SK-N-SH treated with all-trans-retinoic acid at 6 μM for 48 hours (cell line): ENCODE measurements at regions not wholly inside any gene's neighbourhood (a gene's known extent, or its start where the extent isn't known, plus 50 kb on each side); places are given as distances from the start of the nearest gene placed in this dataset.

Source experiments
- BACH2 ChIP-seq: fragments of 250-450 bp; sonication (Bioruptor Pico); IDR thresholded peaks from 2 replicates; pipeline ENCODE4 v1.9.0; 2021; ENCODE audit warnings: mild to moderate bottlenecking, borderline replicate concordance
- CREB5 ChIP-seq: fragments of 250-450 bp; sonication (Bioruptor Pico); IDR thresholded peaks from 2 replicates; pipeline ENCODE4 v1.5.1; 2020; ENCODE audit warnings: low read depth, mild to moderate bottlenecking, moderate library complexity
- OSR1 ChIP-seq: fragments of 250-450 bp; sonication (Bioruptor Pico); IDR thresholded peaks from 2 replicates; pipeline ENCODE4 v1.8.0; 2022; ENCODE audit warnings: moderate library complexity, mild to moderate bottlenecking, inconsistent platforms
- PPARA ChIP-seq: fragments of 250-450 bp; sonication (Bioruptor Pico); IDR thresholded peaks from 2 replicates; pipeline ENCODE4 v1.5.0; 2020; ENCODE audit warnings: mild to moderate bottlenecking, borderline replicate concordance
- RARB ChIP-seq: fragments of 250-450 bp; sonication (Bioruptor Pico); IDR thresholded peaks from 2 replicates; pipeline ENCODE4 v1.8.0; 2021; ENCODE audit warnings: mild to moderate bottlenecking, moderate library complexity
- ZC3H10 ChIP-seq: fragments of 250-450 bp; sonication (Bioruptor Pico); IDR thresholded peaks from 2 replicates; pipeline ENCODE4 v1.5.1; 2021; ENCODE audit warnings: mild to moderate bottlenecking, moderate library complexity
- ZFP3 ChIP-seq: fragments of 250-450 bp; sonication (Bioruptor Pico); IDR thresholded peaks from 2 replicates; pipeline ENCODE4 v1.5.0; 2020; ENCODE audit warnings: mild to moderate bottlenecking, moderate library complexity
- ZFP30 ChIP-seq: fragments of 450-650 bp; formaldehyde crosslinking; IDR thresholded peaks from 2 replicates; pipeline ENCODE4 v1.5.0; 2022; ENCODE audit warnings: mild to moderate bottlenecking, moderate library complexity
- ZNF70 ChIP-seq: fragments of 450-650 bp; formaldehyde crosslinking; IDR thresholded peaks from 2 replicates; pipeline ENCODE4 v1.5.0; 2020; ENCODE audit warnings: mild to moderate bottlenecking, moderate library complexity
- TF ChIP-seq, protein P1 (sequence below): fragments of 250-450 bp; sonication (Bioruptor Pico); IDR thresholded peaks from 2 replicates; pipeline ENCODE4 v1.8.0; 2020; ENCODE audit warnings: mild to moderate bottlenecking, moderate library complexity, borderline replicate concordance
- TF ChIP-seq, protein P2 (sequence below): fragments of 250-450 bp; sonication (Bioruptor Pico); IDR thresholded peaks from 2 replicates; pipeline ENCODE4 v1.8.0; 2021; ENCODE audit warnings: low read depth, mild to moderate bottlenecking, moderate library complexity, borderline replicate concordance

DNA sequence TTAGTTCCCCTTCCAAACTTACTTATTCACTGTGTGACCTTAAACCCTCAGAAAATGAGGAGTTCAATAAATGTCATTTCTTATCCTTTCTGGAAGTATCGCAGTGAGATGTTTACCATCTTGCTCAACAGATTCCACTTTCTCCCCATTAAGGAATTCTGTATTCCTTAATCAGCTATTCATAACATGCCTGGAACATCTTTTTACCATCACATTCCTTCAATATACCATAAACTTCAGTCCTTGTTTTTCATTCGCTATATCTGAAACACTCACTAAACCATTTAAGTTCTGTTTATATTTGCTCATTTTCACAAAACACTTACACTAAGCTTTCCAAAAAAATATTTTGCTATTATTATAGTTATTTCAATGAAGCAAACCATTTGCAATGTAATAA is 1158.6 kb downstream of the CDH12 start:
- no peak for TF ChIP-seq ZFP30 (CRISPR knock-in tag)
- TF ChIP-seq OSR1: no peak
- TF ChIP-seq, protein P1, sequence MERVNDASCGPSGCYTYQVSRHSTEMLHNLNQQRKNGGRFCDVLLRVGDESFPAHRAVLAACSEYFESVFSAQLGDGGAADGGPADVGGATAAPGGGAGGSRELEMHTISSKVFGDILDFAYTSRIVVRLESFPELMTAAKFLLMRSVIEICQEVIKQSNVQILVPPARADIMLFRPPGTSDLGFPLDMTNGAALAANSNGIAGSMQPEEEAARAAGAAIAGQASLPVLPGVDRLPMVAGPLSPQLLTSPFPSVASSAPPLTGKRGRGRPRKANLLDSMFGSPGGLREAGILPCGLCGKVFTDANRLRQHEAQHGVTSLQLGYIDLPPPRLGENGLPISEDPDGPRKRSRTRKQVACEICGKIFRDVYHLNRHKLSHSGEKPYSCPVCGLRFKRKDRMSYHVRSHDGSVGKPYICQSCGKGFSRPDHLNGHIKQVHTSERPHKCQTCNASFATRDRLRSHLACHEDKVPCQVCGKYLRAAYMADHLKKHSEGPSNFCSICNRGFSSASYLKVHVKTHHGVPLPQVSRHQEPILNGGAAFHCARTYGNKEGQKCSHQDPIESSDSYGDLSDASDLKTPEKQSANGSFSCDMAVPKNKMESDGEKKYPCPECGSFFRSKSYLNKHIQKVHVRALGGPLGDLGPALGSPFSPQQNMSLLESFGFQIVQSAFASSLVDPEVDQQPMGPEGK (CRISPR knock-in tag): no peak
- TF ChIP-seq CREB5: no peak
- TF ChIP-seq BACH2: no peak
- no peak for TF ChIP-seq ZC3H10 (CRISPR knock-in tag)
- TF ChIP-seq ZNF70 (CRISPR knock-in tag): no peak
- TF ChIP-seq RARB: no peak
- TF ChIP-seq, protein P2, sequence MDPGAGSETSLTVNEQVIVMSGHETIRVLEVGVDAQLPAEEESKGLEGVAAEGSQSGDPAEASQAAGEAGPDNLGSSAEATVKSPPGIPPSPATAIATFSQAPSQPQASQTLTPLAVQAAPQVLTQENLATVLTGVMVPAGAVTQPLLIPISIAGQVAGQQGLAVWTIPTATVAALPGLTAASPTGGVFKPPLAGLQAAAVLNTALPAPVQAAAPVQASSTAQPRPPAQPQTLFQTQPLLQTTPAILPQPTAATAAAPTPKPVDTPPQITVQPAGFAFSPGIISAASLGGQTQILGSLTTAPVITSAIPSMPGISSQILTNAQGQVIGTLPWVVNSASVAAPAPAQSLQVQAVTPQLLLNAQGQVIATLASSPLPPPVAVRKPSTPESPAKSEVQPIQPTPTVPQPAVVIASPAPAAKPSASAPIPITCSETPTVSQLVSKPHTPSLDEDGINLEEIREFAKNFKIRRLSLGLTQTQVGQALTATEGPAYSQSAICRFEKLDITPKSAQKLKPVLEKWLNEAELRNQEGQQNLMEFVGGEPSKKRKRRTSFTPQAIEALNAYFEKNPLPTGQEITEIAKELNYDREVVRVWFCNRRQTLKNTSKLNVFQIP (CRISPR knock-in tag): no peak
- TF ChIP-seq PPARA (CRISPR knock-in tag): no peak
- TF ChIP-seq ZFP3 (CRISPR knock-in tag): no peak
